ENCODE measurements at regions not wholly inside any gene's neighbourhood (a gene's known extent, or its start where the extent isn't known, plus 50 kb on each side); places are given as distances from the start of the nearest gene placed in this dataset.

DNA sequence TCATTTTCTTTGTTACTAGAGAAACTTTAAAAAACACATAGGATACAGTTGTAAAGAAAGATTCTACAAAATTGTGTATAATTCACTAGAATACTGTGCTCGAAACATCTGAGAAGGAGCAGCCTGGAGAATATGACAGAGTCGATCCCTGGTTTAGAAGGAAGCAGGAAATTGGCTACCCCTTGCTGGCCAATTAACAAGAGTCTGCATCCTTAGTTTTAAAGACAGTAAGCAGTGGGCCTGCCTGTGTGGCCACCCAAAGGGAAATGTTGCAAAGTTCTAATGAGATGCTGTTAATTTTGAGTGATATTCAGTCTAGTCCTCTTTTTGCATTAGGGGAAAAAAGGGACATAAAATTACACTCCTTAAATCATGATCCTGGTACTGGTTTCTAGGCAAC, 988.6 kb downstream of the PCDH17 start:
- Histone ChIP-seq H3K36me3 (ENCODE audit: insufficient read depth, low read length) (no peaks in the 10 kb centered on the region), H3K4me3 (ENCODE audit: low read depth, low read length) (no peak overlapping the region), H3K4me1 (ENCODE audit: control insufficient read depth, insufficient read depth, low read length, unreplicated experiment) (no peaks in the 10 kb centered on the region), H3K79me2 (ENCODE audit: control insufficient read depth, insufficient read depth, low read length, unreplicated experiment) (no peaks in the 10 kb centered on the region), H2AFZ (ENCODE audit: low read length, unreplicated experiment) (no peak overlapping the region), H3K27me3 (ENCODE audit: insufficient read depth, low read length) (no peaks in the 10 kb centered on the region), H3K27ac (ENCODE audit: low read depth, low read length) (no peak overlapping the region)

- H3K79me2 ChIP-seq (ENCODE audit: control insufficient read depth, insufficient read depth, low read length, unreplicated experiment) = no peaks in the 10 kb centered on the region
- no peak overlapping the region for H3K4me3 ChIP-seq (ENCODE audit: low read depth, low read length)
- H3K27ac ChIP-seq (ENCODE audit: low read depth, low read length) = no peak overlapping the region
- H2AFZ ChIP-seq (ENCODE audit: low read length, unreplicated experiment) = no peak overlapping the region
- no peaks in the 10 kb centered on the region for H3K27me3 ChIP-seq (ENCODE audit: insufficient read depth, low read length)
- no peaks in the 10 kb centered on the region for H3K36me3 ChIP-seq (ENCODE audit: insufficient read depth, low read length)
- H3K4me1 ChIP-seq (ENCODE audit: control insufficient read depth, insufficient read depth, low read length, unreplicated experiment) = no peaks in the 10 kb centered on the region
These were observed 994.3 kb downstream of the PCDH17 start for GRCh38 chr13:58625703-58626389.

GRCh38 chr13:58630794-58631193, 999.2 kb downstream of the PCDH17 start:
- no peaks in the 10 kb centered on the region for H3K79me2 ChIP-seq (ENCODE audit: control insufficient read depth, insufficient read depth, low read length, unreplicated experiment)
- H3K36me3 ChIP-seq (ENCODE audit: insufficient read depth, low read length) = no peaks in the 10 kb centered on the region
- H3K4me3 ChIP-seq (ENCODE audit: low read depth, low read length) = no peak overlapping the region
- H2AFZ ChIP-seq (ENCODE audit: low read length, unreplicated experiment) = no peak overlapping the region
- no peak overlapping the region for H3K27ac ChIP-seq (ENCODE audit: low read depth, low read length)
- H3K4me1 ChIP-seq (ENCODE audit: control insufficient read depth, insufficient read depth, low read length, unreplicated experiment) = no peaks in the 10 kb centered on the region
- H3K27me3 ChIP-seq (ENCODE audit: insufficient read depth, low read length) = no peaks in the 10 kb centered on the region

DNA sequence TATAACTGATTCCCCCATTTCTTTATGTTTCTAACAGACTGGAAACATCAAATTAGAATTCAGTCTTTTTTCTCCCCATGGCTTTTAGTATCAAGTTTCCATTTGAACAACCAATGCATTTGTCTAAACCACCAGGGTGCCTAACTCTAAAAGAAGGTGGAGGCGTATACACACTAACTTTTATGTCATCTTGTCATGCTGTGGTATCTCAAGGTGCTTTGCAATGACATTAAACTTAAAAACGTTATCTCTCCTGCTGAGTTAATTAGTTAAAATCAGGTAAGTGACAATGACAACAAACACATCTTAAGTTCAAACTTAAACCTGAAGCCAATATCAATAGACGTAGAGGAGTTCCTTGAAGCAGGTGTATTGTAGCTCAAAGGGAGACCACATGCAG, 1001.7 kb downstream of the PCDH17 start:
- no peaks in the 10 kb centered on the region for H3K4me1 ChIP-seq (ENCODE audit: control insufficient read depth, insufficient read depth, low read length, unreplicated experiment)
- no peaks in the 10 kb centered on the region for H3K27me3 ChIP-seq (ENCODE audit: insufficient read depth, low read length)
- H3K79me2 ChIP-seq (ENCODE audit: control insufficient read depth, insufficient read depth, low read length, unreplicated experiment) = no peaks in the 10 kb centered on the region
- no peak overlapping the region for H3K4me3 ChIP-seq (ENCODE audit: low read depth, low read length)
- no peak overlapping the region for H3K27ac ChIP-seq (ENCODE audit: low read depth, low read length)
- H3K36me3 ChIP-seq (ENCODE audit: insufficient read depth, low read length) = no peaks in the 10 kb centered on the region
- H2AFZ ChIP-seq (ENCODE audit: low read length, unreplicated experiment) = no peak overlapping the region

DNA sequence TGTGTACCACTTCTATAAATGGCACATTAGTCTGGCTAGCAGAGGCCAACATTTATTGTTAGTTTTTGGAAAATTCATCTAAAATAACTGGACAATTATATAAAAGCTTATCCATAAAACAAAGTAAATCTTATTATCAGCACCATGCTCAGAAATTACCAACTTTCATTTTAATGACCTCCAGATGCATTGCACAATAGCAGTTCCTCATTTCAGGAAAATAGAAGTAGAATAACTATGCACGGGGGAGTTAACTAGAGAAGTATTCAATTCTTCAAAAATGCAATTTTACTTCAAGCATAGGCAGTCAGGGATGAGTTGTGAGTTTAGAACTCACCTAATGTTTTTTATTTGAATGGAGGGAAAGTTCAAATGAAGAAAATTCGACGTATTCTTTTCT, 1023.5 kb downstream of the PCDH17 start:
- no peaks in the 10 kb centered on the region for H3K4me1 ChIP-seq (ENCODE audit: control insufficient read depth, insufficient read depth, low read length, unreplicated experiment)
- no peaks in the 10 kb centered on the region for H3K79me2 ChIP-seq (ENCODE audit: control insufficient read depth, insufficient read depth, low read length, unreplicated experiment)
- H2AFZ ChIP-seq (ENCODE audit: low read length, unreplicated experiment) = no peak overlapping the region
- no peaks in the 10 kb centered on the region for H3K27me3 ChIP-seq (ENCODE audit: insufficient read depth, low read length)
- H3K27ac ChIP-seq (ENCODE audit: low read depth, low read length) = no peak overlapping the region
- no peaks in the 10 kb centered on the region for H3K36me3 ChIP-seq (ENCODE audit: insufficient read depth, low read length)
- H3K4me3 ChIP-seq (ENCODE audit: low read depth, low read length) = no peak overlapping the region

GRCh38 chr13:58660826-58661225, 1029.3 kb downstream of the PCDH17 start:
- Histone ChIP-seq H2AFZ (ENCODE audit: low read length, unreplicated experiment) (no peak overlapping the region), H3K36me3 (ENCODE audit: insufficient read depth, low read length) (no peaks in the 10 kb centered on the region), H3K4me3 (ENCODE audit: low read depth, low read length) (no peak overlapping the region), H3K79me2 (ENCODE audit: control insufficient read depth, insufficient read depth, low read length, unreplicated experiment) (no peaks in the 10 kb centered on the region), H3K27ac (ENCODE audit: low read depth, low read length) (no peak overlapping the region), H3K27me3 (ENCODE audit: insufficient read depth, low read length) (no peaks in the 10 kb centered on the region), H3K4me1 (ENCODE audit: control insufficient read depth, insufficient read depth, low read length, unreplicated experiment) (no peaks in the 10 kb centered on the region)

- H2AFZ ChIP-seq (ENCODE audit: low read length, unreplicated experiment) = no peak overlapping the region
- H3K27me3 ChIP-seq (ENCODE audit: insufficient read depth, low read length) = no peaks in the 10 kb centered on the region
- no peaks in the 10 kb centered on the region for H3K79me2 ChIP-seq (ENCODE audit: control insufficient read depth, insufficient read depth, low read length, unreplicated experiment)
- H3K27ac ChIP-seq (ENCODE audit: low read depth, low read length) = no peak overlapping the region
- no peaks in the 10 kb centered on the region for H3K36me3 ChIP-seq (ENCODE audit: insufficient read depth, low read length)
- no peak overlapping the region for H3K4me3 ChIP-seq (ENCODE audit: low read depth, low read length)
- no peaks in the 10 kb centered on the region for H3K4me1 ChIP-seq (ENCODE audit: control insufficient read depth, insufficient read depth, low read length, unreplicated experiment)
These were observed 1034.8 kb downstream of the PCDH17 start for GRCh38 chr13:58666331-58666730.

- Histone ChIP-seq H3K79me2 (ENCODE audit: control insufficient read depth, insufficient read depth, low read length, unreplicated experiment) (no peaks in the 10 kb centered on the region), H3K4me1 (ENCODE audit: control insufficient read depth, insufficient read depth, low read length, unreplicated experiment) (no peaks in the 10 kb centered on the region), H3K27me3 (ENCODE audit: insufficient read depth, low read length) (no peaks in the 10 kb centered on the region)
These were observed 1035.6 kb downstream of the PCDH17 start for GRCh38 chr13:58667096-58667495.

DNA sequence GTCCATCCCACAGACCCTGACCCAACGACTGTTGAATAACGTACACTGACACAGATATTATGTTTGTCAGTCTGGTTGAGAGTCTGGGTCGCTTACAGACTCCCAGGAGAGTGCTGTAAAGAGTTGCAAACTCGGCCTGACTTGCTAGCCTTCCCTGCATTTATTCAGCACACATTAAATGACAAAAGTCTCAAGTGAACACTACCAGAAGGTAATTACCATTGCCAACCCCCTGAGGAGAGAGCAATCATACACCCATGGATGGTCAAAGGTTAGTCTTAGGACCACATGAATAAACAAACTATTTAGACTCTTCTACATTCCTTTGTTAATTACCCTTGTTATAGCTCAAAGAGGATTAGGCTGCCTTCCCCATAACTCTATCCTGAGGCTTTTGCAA, 1048.6 kb downstream of the PCDH17 start:
- no peak overlapping the region for H3K27ac ChIP-seq (ENCODE audit: low read depth, low read length)
- no peaks in the 10 kb centered on the region for H3K79me2 ChIP-seq (ENCODE audit: control insufficient read depth, insufficient read depth, low read length, unreplicated experiment)
- H2AFZ ChIP-seq (ENCODE audit: low read length, unreplicated experiment) = no peak overlapping the region
- no peaks in the 10 kb centered on the region for H3K27me3 ChIP-seq (ENCODE audit: insufficient read depth, low read length)
- H3K4me3 ChIP-seq (ENCODE audit: low read depth, low read length) = no peak overlapping the region
- H3K4me1 ChIP-seq (ENCODE audit: control insufficient read depth, insufficient read depth, low read length, unreplicated experiment) = no peaks in the 10 kb centered on the region
- no peaks in the 10 kb centered on the region for H3K36me3 ChIP-seq (ENCODE audit: insufficient read depth, low read length)

More at GRCh38 chr13:58667096-58667495, 1035.6 kb downstream of the PCDH17 start:
- Histone ChIP-seq H3K36me3 (ENCODE audit: insufficient read depth, low read length) (no peaks in the 10 kb centered on the region), H3K4me3 (ENCODE audit: low read depth, low read length) (no peak overlapping the region), H2AFZ (ENCODE audit: low read length, unreplicated experiment) (no peak overlapping the region), H3K27ac (ENCODE audit: low read depth, low read length) (no peak overlapping the region)

GRCh38 chr13:58682616-58683015, 1051.1 kb downstream of the PCDH17 start:
- Histone ChIP-seq H3K36me3 (ENCODE audit: insufficient read depth, low read length) (no peaks in the 10 kb centered on the region), H3K4me3 (ENCODE audit: low read depth, low read length) (no peak overlapping the region), H3K27me3 (ENCODE audit: insufficient read depth, low read length) (no peaks in the 10 kb centered on the region), H3K4me1 (ENCODE audit: control insufficient read depth, insufficient read depth, low read length, unreplicated experiment) (no peaks in the 10 kb centered on the region), H2AFZ (ENCODE audit: low read length, unreplicated experiment) (no peak overlapping the region), H3K27ac (ENCODE audit: low read depth, low read length) (no peak overlapping the region), H3K79me2 (ENCODE audit: control insufficient read depth, insufficient read depth, low read length, unreplicated experiment) (no peaks in the 10 kb centered on the region)

- Histone ChIP-seq H3K79me2 (ENCODE audit: control insufficient read depth, insufficient read depth, low read length, unreplicated experiment) (no peaks in the 10 kb centered on the region), H3K4me1 (ENCODE audit: control insufficient read depth, insufficient read depth, low read length, unreplicated experiment) (no peaks in the 10 kb centered on the region), H3K27me3 (ENCODE audit: insufficient read depth, low read length) (no peaks in the 10 kb centered on the region), H2AFZ (ENCODE audit: low read length, unreplicated experiment) (no peak overlapping the region), H3K4me3 (ENCODE audit: low read depth, low read length) (no peak overlapping the region), H3K27ac (ENCODE audit: low read depth, low read length) (no peak overlapping the region), H3K36me3 (ENCODE audit: insufficient read depth, low read length) (no peaks in the 10 kb centered on the region)
These were observed 1055.6 kb downstream of the PCDH17 start for GRCh38 chr13:58687148-58687547.
